GM04504 (cell line): ENCODE measurements at regions not wholly inside any gene's neighbourhood (a gene's known extent, or its start where the extent isn't known, plus 50 kb on each side); places are given as distances from the start of the nearest gene placed in this dataset.
"Not testable (repeated sequence)": the region's sequence is repeated elsewhere in the genome, so short reads cannot be mapped to it uniquely, and the experiment has no call there.

Experiments
- DNase-seq: peaks from one replicate; pipeline ENCODE4 v3.0.0-alpha.2; 2012; ENCODE audit warnings: low read depth

GRCh38 chr13:76659074-76659473 lies 227.1 kb downstream of the KCTD12 start:
- not testable (repeated sequence) for DNase-seq

- no peak for DNase-seq
These were observed 229.7 kb downstream of the KCTD12 start for GRCh38 chr13:76656500-76656899.

DNA sequence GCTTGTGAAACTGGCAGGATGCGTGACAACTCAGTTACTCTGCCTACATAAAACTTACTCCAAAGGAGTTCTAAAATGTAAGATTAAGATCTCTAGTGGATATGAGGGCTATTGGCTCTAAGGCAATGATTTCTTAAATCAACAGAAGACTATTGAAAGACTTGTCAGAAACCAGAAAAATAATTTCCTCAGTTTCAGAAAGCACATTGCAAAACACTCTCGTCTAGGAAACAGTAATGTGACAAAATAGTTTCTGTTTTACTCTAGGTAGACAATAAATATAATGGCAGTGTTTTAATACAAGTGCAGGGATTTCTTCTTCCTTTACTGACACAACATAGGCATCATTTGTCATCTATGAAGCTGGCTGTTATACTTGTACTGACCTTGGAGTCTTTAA lies 230.1 kb downstream of the KCTD12 start:
- no peak for DNase-seq

GRCh38 chr13:76654263-76654662 lies 231.9 kb downstream of the KCTD12 start:
- no peak for DNase-seq

- no peak for DNase-seq
These were observed 234.9 kb downstream of the KCTD12 start for GRCh38 chr13:76651286-76651685.

GRCh38 chr13:76647550-76647949 lies 238.7 kb downstream of the KCTD12 start:
- DNase-seq, result no peak

DNA sequence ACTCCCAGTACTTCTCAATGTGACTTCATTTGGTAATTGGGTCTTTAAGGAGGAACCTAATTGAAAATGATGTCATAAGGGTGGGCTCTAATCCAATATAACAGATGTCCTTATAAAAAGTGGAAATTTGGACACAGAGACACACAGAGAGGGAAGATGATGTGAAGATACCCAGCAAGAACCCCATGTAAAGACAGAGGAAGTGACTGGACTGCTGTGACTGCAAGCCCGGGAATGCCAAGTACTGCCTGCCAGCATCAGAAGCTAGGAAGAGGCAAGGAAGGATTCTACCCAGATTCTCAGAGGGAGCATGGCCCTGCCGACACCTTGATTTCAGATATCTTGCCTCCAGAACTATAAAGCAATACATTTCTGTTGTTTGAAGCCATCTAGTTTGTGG lies 239.3 kb downstream of the KCTD12 start:
- DNase-seq, result no peak

GRCh38 chr13:76645632-76646031 lies 240.6 kb downstream of the KCTD12 start:
- no peak for DNase-seq

DNA sequence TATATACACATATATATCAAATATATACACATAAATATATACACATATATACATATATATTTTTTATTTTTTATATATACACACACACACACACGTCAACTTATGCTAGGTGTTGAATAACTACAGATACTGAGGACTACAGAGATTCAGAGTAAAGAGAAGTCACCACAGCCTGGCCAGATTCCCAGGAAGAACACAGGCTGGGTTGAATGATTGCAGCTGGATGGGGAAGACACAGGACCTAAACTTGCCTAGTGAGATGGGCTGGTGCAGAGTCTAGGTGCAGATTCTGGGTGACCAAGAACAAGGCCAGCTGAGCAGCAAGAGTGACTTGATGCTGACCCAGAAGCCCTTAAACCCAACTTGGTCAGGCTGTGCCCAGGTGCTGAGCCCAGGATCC lies 241.3 kb downstream of the KCTD12 start:
- DNase-seq, result no peak

- no peak for DNase-seq
These were observed 242.6 kb downstream of the KCTD12 start for GRCh38 chr13:76643596-76643995.

- DNase-seq, result no peak
These were observed 245.1 kb downstream of the KCTD12 start for GRCh38 chr13:76641056-76641455.

GRCh38 chr13:76638882-76639281 lies 247.3 kb downstream of the KCTD12 start:
- no peak for DNase-seq

DNA sequence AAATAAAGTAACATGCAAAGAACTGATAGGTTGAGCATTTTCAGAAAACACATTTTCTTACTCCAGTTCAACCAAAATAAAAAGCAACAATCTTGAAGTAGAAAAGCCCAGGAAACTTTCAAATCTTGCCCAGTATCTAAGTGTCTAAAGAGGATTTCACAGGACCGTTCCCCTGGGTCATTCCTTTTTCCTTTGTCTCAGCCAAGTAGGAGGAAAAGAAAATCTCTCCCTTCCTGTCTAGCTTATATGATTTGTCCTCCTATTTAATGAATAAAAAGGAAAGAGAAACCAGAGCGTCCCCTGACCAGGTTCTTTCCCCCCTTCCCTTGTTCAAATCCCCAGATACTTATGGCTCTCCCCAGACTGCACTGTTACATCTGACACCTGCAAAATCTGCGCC lies 248.0 kb downstream of the KCTD12 start:
- no peak for DNase-seq

DNA sequence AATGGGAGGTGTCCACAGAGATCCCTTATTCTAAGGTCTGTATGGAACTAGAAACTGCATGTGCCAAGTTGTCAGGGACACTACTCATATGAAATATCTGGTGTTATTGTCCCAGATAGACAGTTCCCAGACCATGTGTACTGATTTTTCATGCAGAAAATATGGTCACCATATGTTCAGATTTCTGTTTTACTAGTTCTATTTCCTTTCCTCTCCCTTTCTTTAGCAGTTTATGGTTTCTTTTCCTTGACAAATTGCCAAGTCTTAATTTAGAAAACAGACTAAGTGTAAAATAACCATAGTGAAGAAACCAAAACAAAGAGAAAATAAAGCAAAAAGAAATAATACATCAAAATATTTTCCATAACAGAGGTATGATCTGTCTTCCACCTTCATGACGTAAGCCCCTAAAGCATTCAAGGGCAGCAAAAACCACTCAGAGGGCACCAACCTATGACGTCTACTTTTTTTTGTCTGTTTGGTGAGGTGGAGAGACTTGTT lies 248.5 kb downstream of the KCTD12 start:
- DNase-seq, result no peak

DNA sequence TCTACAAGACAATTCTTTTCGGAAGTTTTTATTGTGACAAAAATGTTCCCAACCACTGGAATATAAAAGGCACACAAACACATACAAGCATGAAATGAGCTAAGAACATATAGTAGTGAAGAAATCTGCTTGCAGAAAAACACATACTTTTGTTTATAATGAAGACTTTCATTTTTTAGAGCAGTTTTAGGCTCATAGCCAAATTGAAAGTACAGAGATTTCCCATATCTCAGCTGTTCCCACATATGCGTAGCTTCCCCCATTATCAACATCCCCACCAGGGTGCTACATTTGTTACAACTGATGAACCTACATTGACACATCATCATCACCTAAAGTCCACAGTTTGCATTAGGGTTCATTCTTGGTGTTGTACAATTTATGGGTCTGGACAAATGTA lies 249.4 kb downstream of the KCTD12 start:
- DNase-seq, result no peak

- DNase-seq, result no peak
These were observed 250.7 kb downstream of the KCTD12 start for GRCh38 chr13:76635232-76636230.

- DNase-seq, result no peak
These were observed 251.6 kb downstream of the KCTD12 start for GRCh38 chr13:76634431-76635191.

DNA sequence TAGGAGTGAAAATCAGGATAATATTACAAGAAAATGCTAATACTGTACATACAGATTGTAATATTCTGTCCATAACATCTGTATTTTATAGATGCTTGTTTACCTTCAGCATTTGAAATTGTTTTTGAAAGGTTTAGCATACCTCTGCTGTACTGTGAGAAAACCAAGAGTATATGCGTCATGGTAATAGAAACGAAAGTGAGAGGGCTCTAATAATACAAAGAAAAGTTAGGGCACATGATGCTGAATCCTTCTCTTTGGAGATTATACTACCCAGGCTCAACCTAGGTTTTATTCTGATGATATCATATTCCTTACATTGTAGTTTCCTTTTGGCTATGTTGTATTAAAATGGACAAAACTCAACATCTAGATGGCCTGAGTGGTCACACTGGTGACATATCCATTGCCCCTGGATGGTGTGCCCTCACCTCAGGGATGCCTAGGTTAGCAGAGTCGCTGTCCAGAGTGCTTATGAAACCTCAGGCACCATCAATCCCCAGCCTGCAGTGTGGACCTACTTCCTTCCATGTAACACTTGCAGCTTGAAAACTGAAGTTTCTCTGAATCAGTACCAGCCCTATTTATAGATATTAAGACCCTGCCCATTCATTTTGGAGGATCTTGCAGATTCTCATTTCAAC lies 253.7 kb downstream of the KCTD12 start:
- DNase-seq, result no peak

- DNase-seq, result no peak
These were observed 255.5 kb downstream of the KCTD12 start for GRCh38 chr13:76630629-76631230.

DNA sequence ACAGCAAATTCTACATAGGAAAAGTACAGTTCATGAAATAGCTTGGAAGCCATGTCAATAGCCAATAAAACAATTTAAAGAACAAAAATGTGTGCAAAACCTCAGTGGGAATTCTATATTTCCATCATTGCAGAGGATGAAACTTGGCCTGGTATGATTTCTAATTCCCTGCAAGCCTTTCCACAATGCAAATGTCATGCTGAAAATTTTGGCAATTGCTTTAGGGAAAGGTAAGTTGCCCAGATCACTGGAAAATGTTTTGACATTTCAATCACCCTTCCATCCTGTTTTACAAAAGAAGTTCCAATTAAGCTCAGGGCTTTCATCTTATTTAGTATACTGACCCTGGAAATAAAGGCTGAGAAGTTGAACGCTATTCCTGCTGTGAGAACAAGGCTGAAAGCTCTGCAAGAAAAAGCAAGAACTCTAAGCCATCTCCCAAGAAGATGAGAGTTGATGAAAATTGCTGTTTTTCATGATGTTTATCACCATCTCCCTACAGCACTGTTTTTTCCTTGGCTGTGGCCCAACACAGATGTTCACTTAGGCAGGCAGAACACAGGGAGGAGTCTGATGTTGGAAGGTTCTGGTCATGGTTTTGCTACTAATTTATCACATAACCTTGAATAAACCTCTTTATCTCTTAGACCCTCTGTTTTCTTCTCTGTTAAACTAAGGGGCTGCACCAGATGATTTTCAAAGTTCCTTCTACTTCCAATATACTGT lies 263.7 kb downstream of the KCTD12 start:
- no peak for DNase-seq

GRCh38 chr13:76621705-76622104 lies 264.5 kb downstream of the KCTD12 start:
- DNase-seq, result no peak
